ENCODE measurements at regions not wholly inside any gene's neighbourhood (a gene's known extent, or its start where the extent isn't known, plus 50 kb on each side); places are given as distances from the start of the nearest gene placed in this dataset.

- DNase-seq (ENCODE audit: low read depth), result no peak
These were observed 219.2 kb downstream of the ARHGAP12 start for GRCh38 chr10:31709476-31709875.

- DNase-seq (ENCODE audit: low read depth), result no peak
These were observed 219.6 kb downstream of the ARHGAP12 start for GRCh38 chr10:31709028-31709427.

- no peak for DNase-seq (ENCODE audit: low read depth)
These were observed 220.2 kb downstream of the ARHGAP12 start for GRCh38 chr10:31708474-31708873.

- no peak for DNase-seq (ENCODE audit: low read depth)
These were observed 220.6 kb downstream of the ARHGAP12 start for GRCh38 chr10:31708046-31708445.

- no peak for DNase-seq (ENCODE audit: low read depth)
These were observed 221.3 kb downstream of the ARHGAP12 start for GRCh38 chr10:31707093-31708039.

- DNase-seq (ENCODE audit: low read depth), result no peak
These were observed 222.1 kb downstream of the ARHGAP12 start for GRCh38 chr10:31706464-31707092.

DNA sequence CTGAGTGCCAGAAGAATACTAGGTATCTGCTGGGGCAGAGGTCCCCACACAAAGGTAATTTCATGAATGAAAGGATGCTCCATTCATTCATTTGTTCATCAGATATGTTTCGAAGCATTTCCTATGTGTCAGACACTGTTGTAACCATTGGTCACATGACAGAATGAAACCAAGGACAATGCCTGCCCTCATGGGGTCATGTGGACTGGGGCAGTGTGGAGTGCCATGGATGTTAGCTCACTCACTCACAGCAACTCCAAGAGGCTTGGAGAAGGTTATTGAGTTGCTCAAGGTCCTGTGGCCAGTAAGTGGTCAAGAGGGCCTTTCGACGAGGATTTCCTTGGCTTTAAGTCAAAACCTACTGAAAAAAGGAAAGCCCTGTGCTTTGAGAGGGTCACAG is 223.5 kb downstream of the ARHGAP12 start:
- DNase-seq (ENCODE audit: low read depth), result no peak

GRCh38 chr10:31704195-31704594 is 224.4 kb downstream of the ARHGAP12 start:
- no peak for DNase-seq (ENCODE audit: low read depth)

GRCh38 chr10:31702954-31703353 is 225.7 kb downstream of the ARHGAP12 start:
- no peak for DNase-seq (ENCODE audit: low read depth)

- DNase-seq (ENCODE audit: low read depth), result no peak
These were observed 226.6 kb downstream of the ARHGAP12 start for GRCh38 chr10:31702005-31702404.

GRCh38 chr10:31701546-31701945 is 227.1 kb downstream of the ARHGAP12 start:
- no peak for DNase-seq (ENCODE audit: low read depth)

DNA sequence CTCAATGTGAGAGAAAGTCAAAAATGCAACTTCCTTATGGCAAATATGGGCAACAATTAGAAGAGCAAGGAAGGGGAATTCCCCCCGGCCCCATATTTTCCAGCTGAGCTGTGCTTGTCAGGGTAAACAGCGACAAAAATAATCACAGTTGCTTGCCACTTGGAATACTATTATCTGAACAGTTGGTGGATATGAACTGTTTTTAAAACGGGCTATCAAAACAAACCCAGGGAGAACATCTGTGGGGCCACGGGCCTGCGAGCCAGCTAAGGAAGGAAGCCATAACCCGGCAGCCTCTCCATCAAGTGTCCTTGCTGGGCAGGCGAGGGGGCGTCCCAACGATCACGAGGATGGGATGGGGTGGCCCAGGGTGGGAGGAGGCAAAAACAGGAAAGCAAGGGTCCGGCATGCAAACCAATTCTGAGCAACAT is 228.4 kb downstream of the ARHGAP12 start:
- no peak for DNase-seq (ENCODE audit: low read depth)

- DNase-seq (ENCODE audit: low read depth), result no peak
These were observed 230.3 kb downstream of the ARHGAP12 start for GRCh38 chr10:31698181-31698830.

- no peak for DNase-seq (ENCODE audit: low read depth)
These were observed 231.1 kb downstream of the ARHGAP12 start for GRCh38 chr10:31697271-31698180.

GRCh38 chr10:31694929-31695837 is 233.4 kb downstream of the ARHGAP12 start:
- no peak for DNase-seq (ENCODE audit: low read depth)

GRCh38 chr10:31694126-31694685 is 234.4 kb downstream of the ARHGAP12 start:
- DNase-seq (ENCODE audit: low read depth), result no peak

GRCh38 chr10:31693491-31693890 is 235.1 kb downstream of the ARHGAP12 start:
- DNase-seq (ENCODE audit: low read depth), result no peak

GRCh38 chr10:31689233-31689632 is 239.4 kb downstream of the ARHGAP12 start:
- DNase-seq (ENCODE audit: low read depth), result no peak

GRCh38 chr10:31687663-31688482 is 240.8 kb downstream of the ARHGAP12 start:
- no peak for DNase-seq (ENCODE audit: low read depth)

Measured in activated T-cell treated with anti-CD3 and anti-CD28 coated beads for 1 hour (primary cell).